ENCODE measurements at regions not wholly inside any gene's neighbourhood (a gene's known extent, or its start where the extent isn't known, plus 50 kb on each side); places are given as distances from the start of the nearest gene placed in this dataset.

- Mint-ChIP-seq H3K9me3 (no peaks in the 10 kb centered on the region), H3K27me3 (no peaks in the 10 kb centered on the region), H3K27ac (no peak overlapping the region)
Observed at GRCh38 chr6:22059946-22060345, 236.9 kb downstream of the PRL start.

GRCh38 chr6:22062807-22063408, 233.9 kb downstream of the PRL start:
- Mint-ChIP-seq H3K4me3 (peak overlapping the region; percentile 68), H3K27ac (peak overlapping the region; percentile 88), H3K9me3 (no peaks in the 10 kb centered on the region), H3K27me3 (peaks cover 2% of the 10 kb centered on the region), H3K36me3 (ENCODE audit: low read depth) (no peaks in the 10 kb centered on the region), H3K4me1 (peaks cover 35% of the 10 kb centered on the region)
- peak; percentile 92 for ATAC-seq
- DNase-seq, result peak; percentile 59

More at GRCh38 chr6:22059946-22060345, 236.9 kb downstream of the PRL start:
- Mint-ChIP-seq H3K36me3 (ENCODE audit: low read depth) (no peaks in the 10 kb centered on the region), H3K4me1 (peaks cover 30% of the 10 kb centered on the region), H3K4me3 (no peak overlapping the region)
- ATAC-seq, result no peak
- DNase-seq, result no peak

- ATAC-seq, result no peak
- Mint-ChIP-seq H3K4me1 (peaks cover 50% of the 10 kb centered on the region), H3K27ac (peak overlapping the region; percentile 12)
Observed at GRCh38 chr6:22064558-22064957, 232.3 kb downstream of the PRL start.

GRCh38 chr6:22067122-22067521, 229.7 kb downstream of the PRL start:
- no peaks in the 10 kb centered on the region for H3K36me3 Mint-ChIP-seq (ENCODE audit: low read depth)
- DNase-seq, result no peak
- no peaks in the 10 kb centered on the region for H3K9me3 Mint-ChIP-seq
- peaks cover 2% of the 10 kb centered on the region for H3K27me3 Mint-ChIP-seq
- no peak for ATAC-seq
- H3K4me1 Mint-ChIP-seq, result peaks cover 43% of the 10 kb centered on the region
- H3K4me3 Mint-ChIP-seq, result no peak overlapping the region
- no peak overlapping the region for H3K27ac Mint-ChIP-seq

More at GRCh38 chr6:22064558-22064957, 232.3 kb downstream of the PRL start:
- Mint-ChIP-seq H3K4me3 (no peak overlapping the region), H3K9me3 (no peaks in the 10 kb centered on the region), H3K27me3 (peaks cover 2% of the 10 kb centered on the region), H3K36me3 (ENCODE audit: low read depth) (no peaks in the 10 kb centered on the region)
- no peak for DNase-seq

GRCh38 chr6:22067671-22068070, 229.2 kb downstream of the PRL start:
- peaks cover 38% of the 10 kb centered on the region for H3K4me1 Mint-ChIP-seq
- ATAC-seq (no peak), DNase-seq (no peak)
- H3K27me3 Mint-ChIP-seq, result peaks cover 2% of the 10 kb centered on the region
- H3K36me3 Mint-ChIP-seq (ENCODE audit: low read depth), result no peaks in the 10 kb centered on the region
- no peaks in the 10 kb centered on the region for H3K9me3 Mint-ChIP-seq
- no peak overlapping the region for H3K4me3 Mint-ChIP-seq
- H3K27ac Mint-ChIP-seq, result no peak overlapping the region

GRCh38 chr6:22068561-22069305, 228.1 kb downstream of the PRL start:
- Mint-ChIP-seq H3K4me3 (no peak overlapping the region), H3K27ac (peak overlapping the region; percentile 75), H3K9me3 (no peaks in the 10 kb centered on the region), H3K4me1 (peaks cover 31% of the 10 kb centered on the region), H3K27me3 (peaks cover 2% of the 10 kb centered on the region), H3K36me3 (ENCODE audit: low read depth) (no peaks in the 10 kb centered on the region)
- ATAC-seq (peak; percentile 87), DNase-seq (no peak)

GRCh38 chr6:22069306-22069800, 227.5 kb downstream of the PRL start:
- Mint-ChIP-seq H3K4me1 (peaks cover 25% of the 10 kb centered on the region), H3K27me3 (peaks cover 2% of the 10 kb centered on the region), H3K27ac (peak overlapping the region; percentile 75), H3K9me3 (peaks cover 3% of the 10 kb centered on the region), H3K4me3 (no peak overlapping the region), H3K36me3 (ENCODE audit: low read depth) (no peaks in the 10 kb centered on the region)
- ATAC-seq, result no peak
- no peak for DNase-seq

- no peak for DNase-seq
Observed at GRCh38 chr6:22071270-22072041, 225.4 kb downstream of the PRL start.

GRCh38 chr6:22072949-22073348, 223.9 kb downstream of the PRL start:
- Mint-ChIP-seq H3K9me3 (peaks cover 7% of the 10 kb centered on the region), H3K36me3 (ENCODE audit: low read depth) (no peaks in the 10 kb centered on the region), H3K27ac (no peak overlapping the region), H3K27me3 (no peaks in the 10 kb centered on the region), H3K4me1 (peaks cover 18% of the 10 kb centered on the region), H3K4me3 (no peak overlapping the region)
- ATAC-seq (no peak), DNase-seq (no peak)

More at GRCh38 chr6:22071270-22072041, 225.4 kb downstream of the PRL start:
- no peak overlapping the region for H3K27ac Mint-ChIP-seq
- ATAC-seq, result no peak
- H3K27me3 Mint-ChIP-seq, result peaks cover 2% of the 10 kb centered on the region
- H3K4me3 Mint-ChIP-seq, result no peak overlapping the region
- H3K36me3 Mint-ChIP-seq (ENCODE audit: low read depth), result no peaks in the 10 kb centered on the region
- peaks cover 7% of the 10 kb centered on the region for H3K9me3 Mint-ChIP-seq
- H3K4me1 Mint-ChIP-seq, result peaks cover 20% of the 10 kb centered on the region

- H3K4me3 Mint-ChIP-seq, result no peak overlapping the region
- ATAC-seq, result no peak
- no peak overlapping the region for H3K27ac Mint-ChIP-seq
- DNase-seq, result no peak
- peaks cover 12% of the 10 kb centered on the region for H3K4me1 Mint-ChIP-seq
- peaks cover 7% of the 10 kb centered on the region for H3K9me3 Mint-ChIP-seq
- no peaks in the 10 kb centered on the region for H3K36me3 Mint-ChIP-seq (ENCODE audit: low read depth)
- no peaks in the 10 kb centered on the region for H3K27me3 Mint-ChIP-seq
Observed at GRCh38 chr6:22073516-22074198, 223.2 kb downstream of the PRL start.

GRCh38 chr6:22078288-22078687, 218.5 kb downstream of the PRL start:
- no peak for DNase-seq
- H3K9me3 Mint-ChIP-seq, result peaks cover 7% of the 10 kb centered on the region
- H3K27me3 Mint-ChIP-seq, result no peaks in the 10 kb centered on the region
- H3K27ac Mint-ChIP-seq, result no peak overlapping the region
- H3K36me3 Mint-ChIP-seq (ENCODE audit: low read depth), result no peaks in the 10 kb centered on the region
- H3K4me1 Mint-ChIP-seq, result no peaks in the 10 kb centered on the region
- ATAC-seq, result no peak
- no peak overlapping the region for H3K4me3 Mint-ChIP-seq

- no peak overlapping the region for H3K27ac Mint-ChIP-seq
- no peaks in the 10 kb centered on the region for H3K27me3 Mint-ChIP-seq
- no peaks in the 10 kb centered on the region for H3K4me1 Mint-ChIP-seq
- DNase-seq (no peak), ATAC-seq (no peak)
- no peak overlapping the region for H3K4me3 Mint-ChIP-seq
- peaks cover 7% of the 10 kb centered on the region for H3K9me3 Mint-ChIP-seq
- H3K36me3 Mint-ChIP-seq (ENCODE audit: low read depth), result no peaks in the 10 kb centered on the region
Observed at GRCh38 chr6:22078802-22079545, 217.9 kb downstream of the PRL start.

GRCh38 chr6:22079783-22080182, 217.1 kb downstream of the PRL start:
- ATAC-seq (no peak), DNase-seq (no peak)
- H3K4me1 Mint-ChIP-seq, result no peaks in the 10 kb centered on the region
- no peak overlapping the region for H3K4me3 Mint-ChIP-seq
- H3K9me3 Mint-ChIP-seq, result no peaks in the 10 kb centered on the region
- H3K27me3 Mint-ChIP-seq, result no peaks in the 10 kb centered on the region
- no peaks in the 10 kb centered on the region for H3K36me3 Mint-ChIP-seq (ENCODE audit: low read depth)
- no peak overlapping the region for H3K27ac Mint-ChIP-seq

GRCh38 chr6:22081709-22082108, 215.1 kb downstream of the PRL start:
- no peaks in the 10 kb centered on the region for H3K36me3 Mint-ChIP-seq (ENCODE audit: low read depth)
- H3K27me3 Mint-ChIP-seq, result no peaks in the 10 kb centered on the region
- H3K9me3 Mint-ChIP-seq, result peaks cover 4% of the 10 kb centered on the region
- no peaks in the 10 kb centered on the region for H3K4me1 Mint-ChIP-seq
- ATAC-seq, result no peak
- no peak overlapping the region for H3K4me3 Mint-ChIP-seq
- H3K27ac Mint-ChIP-seq, result no peak overlapping the region
- no peak for DNase-seq

Measured in activated naive CD8-positive, alpha-beta T cell treated with anti-CD3 and anti-CD28 coated beads, Interleukin-2, amount 50 U/mL, for 24 hours (primary cell).